ENCODE measurements at regions not wholly inside any gene's neighbourhood (a gene's known extent, or its start where the extent isn't known, plus 50 kb on each side); places are given as distances from the start of the nearest gene placed in this dataset.
A peak's percentile ranks its signal among the peaks of the same experiment; 100 is the strongest.
"Not testable (repeated sequence)": the region's sequence is repeated elsewhere in the genome, so short reads cannot be mapped to it uniquely, and the experiment has no call there.

- no peak overlapping the region for H3K27ac ChIP-seq
- TF ChIP-seq, protein P1, sequence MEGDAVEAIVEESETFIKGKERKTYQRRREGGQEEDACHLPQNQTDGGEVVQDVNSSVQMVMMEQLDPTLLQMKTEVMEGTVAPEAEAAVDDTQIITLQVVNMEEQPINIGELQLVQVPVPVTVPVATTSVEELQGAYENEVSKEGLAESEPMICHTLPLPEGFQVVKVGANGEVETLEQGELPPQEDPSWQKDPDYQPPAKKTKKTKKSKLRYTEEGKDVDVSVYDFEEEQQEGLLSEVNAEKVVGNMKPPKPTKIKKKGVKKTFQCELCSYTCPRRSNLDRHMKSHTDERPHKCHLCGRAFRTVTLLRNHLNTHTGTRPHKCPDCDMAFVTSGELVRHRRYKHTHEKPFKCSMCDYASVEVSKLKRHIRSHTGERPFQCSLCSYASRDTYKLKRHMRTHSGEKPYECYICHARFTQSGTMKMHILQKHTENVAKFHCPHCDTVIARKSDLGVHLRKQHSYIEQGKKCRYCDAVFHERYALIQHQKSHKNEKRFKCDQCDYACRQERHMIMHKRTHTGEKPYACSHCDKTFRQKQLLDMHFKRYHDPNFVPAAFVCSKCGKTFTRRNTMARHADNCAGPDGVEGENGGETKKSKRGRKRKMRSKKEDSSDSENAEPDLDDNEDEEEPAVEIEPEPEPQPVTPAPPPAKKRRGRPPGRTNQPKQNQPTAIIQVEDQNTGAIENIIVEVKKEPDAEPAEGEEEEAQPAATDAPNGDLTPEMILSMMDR (IDR thresholded peaks at IDR 0.05), result no peak
- intact Hi-C loops (cut with DNase I), result no loop called here
- H3K4me1 ChIP-seq, result no peaks in the 10 kb centered on the region
- H3K9me3 ChIP-seq, result no peaks in the 10 kb centered on the region
- H3K27me3 ChIP-seq, result no peaks in the 10 kb centered on the region
- no peaks in the 10 kb centered on the region for H3K36me3 ChIP-seq
- H3K4me3 ChIP-seq, result no peak overlapping the region
- no peak for ATAC-seq
- DNase-seq, result no peak
Measured at GRCh38 chr6:53426117-53426516, 77.4 kb upstream of the ELOVL5 start.

GRCh38 chr6:53424976-53425718 lies 76.4 kb upstream of the ELOVL5 start:
- Histone ChIP-seq H3K27me3 (no peaks in the 10 kb centered on the region), H3K4me1 (no peaks in the 10 kb centered on the region), H3K27ac (no peak overlapping the region), H3K4me3 (no peak overlapping the region), H3K9me3 (no peaks in the 10 kb centered on the region), H3K36me3 (no peaks in the 10 kb centered on the region)
- ATAC-seq (no peak), DNase-seq (no peak)
- intact Hi-C loops (cut with DNase I), result no loop called here
- TF ChIP-seq, protein P1 (IDR thresholded peaks at IDR 0.05), result no peak

DNA sequence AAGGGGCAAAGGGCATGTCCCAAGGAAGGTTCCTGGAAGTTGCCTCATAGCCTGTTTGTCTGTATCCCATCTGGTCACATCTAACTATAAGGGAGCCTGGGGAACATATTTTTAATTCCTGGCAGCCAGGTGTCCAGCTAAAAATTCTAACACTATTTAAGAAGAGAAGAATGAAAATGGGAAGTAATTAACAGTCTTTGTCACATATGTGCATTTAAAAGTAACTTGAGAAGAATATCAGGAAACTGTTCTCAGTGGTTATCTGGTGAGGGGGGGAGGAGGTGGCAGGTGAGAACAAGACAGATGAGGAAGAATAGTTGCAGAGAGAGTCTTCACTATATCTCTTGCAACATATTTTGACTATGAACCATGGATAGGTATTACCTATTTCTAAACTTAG lies 75.5 kb upstream of the ELOVL5 start:
- TF ChIP-seq, protein P1 (IDR thresholded peaks at IDR 0.05), result no peak
- Histone ChIP-seq H3K27me3 (no peaks in the 10 kb centered on the region), H3K27ac (no peak overlapping the region), H3K4me3 (no peak overlapping the region), H3K9me3 (no peaks in the 10 kb centered on the region), H3K4me1 (no peaks in the 10 kb centered on the region), H3K36me3 (no peaks in the 10 kb centered on the region)
- DNase-seq (no peak), ATAC-seq (no peak)
- intact Hi-C loops (cut with DNase I), result no loop called here

- H3K4me3 ChIP-seq; DNase-seq; H3K27ac ChIP-seq; H3K4me1 ChIP-seq; H3K27me3 ChIP-seq; intact Hi-C loops (cut with DNase I); H3K36me3 ChIP-seq; H3K9me3 ChIP-seq; ATAC-seq: not testable (repeated sequence)
Measured at GRCh38 chr6:53423560-53423959, 74.8 kb upstream of the ELOVL5 start.

DNA sequence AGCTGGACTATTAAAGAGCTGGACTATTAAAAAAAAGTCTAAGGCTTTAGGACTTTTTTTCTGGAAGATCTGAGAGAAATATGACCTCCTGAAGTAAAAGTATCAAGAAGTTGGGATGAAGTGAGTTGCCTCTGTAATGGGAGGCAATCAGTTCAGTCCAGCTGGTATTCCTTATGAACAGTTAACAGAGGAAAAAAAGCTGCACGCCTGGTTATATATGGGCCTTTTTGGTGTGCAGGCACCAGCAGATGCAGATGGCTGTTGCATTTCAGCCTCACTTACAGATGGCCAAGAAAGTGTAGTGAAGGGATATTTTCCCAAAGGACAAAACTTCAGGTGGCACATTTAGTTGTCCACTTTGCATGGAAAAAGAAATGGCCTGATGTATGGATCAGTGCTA lies 70.3 kb upstream of the ELOVL5 start:
- intact Hi-C loops (cut with DNase I), result no loop called here
- H3K27me3 ChIP-seq, result no peaks in the 10 kb centered on the region
- TF ChIP-seq, protein P1 (IDR thresholded peaks at IDR 0.05), result no peak
- no peaks in the 10 kb centered on the region for H3K4me1 ChIP-seq
- H3K36me3 ChIP-seq, result no peaks in the 10 kb centered on the region
- H3K9me3 ChIP-seq, result no peaks in the 10 kb centered on the region
- H3K4me3 ChIP-seq, result no peak overlapping the region
- DNase-seq (peak in 2 of 4 donors; percentile 40 to 55), ATAC-seq (no peak)
- H3K27ac ChIP-seq, result no peak overlapping the region

- Histone ChIP-seq H3K4me1 (no peaks in the 10 kb centered on the region), H3K27ac (no peak overlapping the region), H3K4me3 (no peak overlapping the region), H3K27me3 (no peaks in the 10 kb centered on the region), H3K9me3 (no peaks in the 10 kb centered on the region), H3K36me3 (no peaks in the 10 kb centered on the region)
- DNase-seq, result no peak
- intact Hi-C loops (cut with DNase I), result no loop called here
- ATAC-seq, result no peak
- TF ChIP-seq, protein P1 (IDR thresholded peaks at IDR 0.05), result no peak
Measured at GRCh38 chr6:53418288-53418687, 69.5 kb upstream of the ELOVL5 start.
